Neural cell (in vitro differentiated cells): ENCODE measurements at regions not wholly inside any gene's neighbourhood (a gene's known extent, or its start where the extent isn't known, plus 50 kb on each side); places are given as distances from the start of the nearest gene placed in this dataset.

Experiments
- CTCF ChIP-seq: fragments of 450-650 bp; IDR thresholded peaks from 2 replicates; pipeline ENCODE4 v1.5.1; 2014; ENCODE audit warnings: antibody characterized with exemption, mild to moderate bottlenecking, moderate library complexity; ENCODE audit not compliant: poor library complexity, severe bottlenecking
- EP300 ChIP-seq: fragments of 450-650 bp; conservative IDR thresholded peaks from 2 replicates; pipeline ENCODE4 v1.6.1; 2014; ENCODE audit warnings: antibody characterized with exemption, mild to moderate bottlenecking, moderate library complexity; ENCODE audit not compliant: poor library complexity, severe bottlenecking
- EZH2 ChIP-seq: fragments of 200-600, 300-800 bp; shearing (Covaris generic), sonication (generic); IDR thresholded peaks from 2 replicates; pipeline ENCODE4 v1.6.1; 2014; ENCODE audit warnings: antibody characterized with exemption, low read length, borderline replicate concordance, mild to moderate bottlenecking; ENCODE audit not compliant: insufficient read depth, poor library complexity, severe bottlenecking
- POLR2AphosphoS5 ChIP-seq: IDR thresholded peaks from 2 replicates; pipeline ENCODE4 v1.6.1; 2012
- TAF1 ChIP-seq: IDR thresholded peaks from 2 replicates; pipeline ENCODE4 v1.6.1; 2012; ENCODE audit warnings: low read depth

GRCh38 chrX:98931216-98931615 lies 1478.9 kb downstream of the PCDH19 start:
- TF ChIP-seq CTCF (no peak), POLR2AphosphoS5 (no peak), EZH2 (no peak), TAF1 (no peak), EP300 (no peak)
